HepG2 (cell line): ENCODE measurements at regions not wholly inside any gene's neighbourhood (a gene's known extent, or its start where the extent isn't known, plus 50 kb on each side); places are given as distances from the start of the nearest gene placed in this dataset.

ENCODE experiments used
- HNF4A ChIP-seq: sonication (generic); formaldehyde crosslinking; IDR thresholded peaks from 2 replicates; pipeline ENCODE4 v1.4.0; 2020; ENCODE audit warnings: missing genetic modification reagents
- SETDB1 ChIP-seq: sonication (generic); formaldehyde crosslinking; IDR thresholded peaks from 2 replicates; pipeline ENCODE4 v1.5.1; 2020; ENCODE audit warnings: missing genetic modification reagents, mild to moderate bottlenecking, borderline replicate concordance
- TEAD3 ChIP-seq: optimal IDR thresholded peaks from 2 replicates; pipeline ENCODE3; 2016; ENCODE audit warnings: borderline replicate concordance
- WIZ ChIP-seq: sonication (generic); formaldehyde crosslinking; IDR thresholded peaks from 2 replicates; pipeline ENCODE4 v1.5.1; 2020; ENCODE audit warnings: mild to moderate bottlenecking, missing genetic modification reagents
- ZC3H4 ChIP-seq: sonication (generic); formaldehyde crosslinking; IDR thresholded peaks from 2 replicates; pipeline ENCODE4 v1.4.0; 2020; ENCODE audit warnings: missing genetic modification reagents, borderline replicate concordance
- ZMAT3 ChIP-seq: sonication (generic); formaldehyde crosslinking; conservative IDR thresholded peaks from 2 replicates; pipeline ENCODE4 v1.7.0; 2021; ENCODE audit warnings: missing genetic modification reagents
- ZNF605 ChIP-seq: sonication (generic); formaldehyde crosslinking; IDR thresholded peaks from 2 replicates; pipeline ENCODE4 v1.8.0; 2022; ENCODE audit warnings: mild to moderate bottlenecking, missing genetic modification reagents
- TF ChIP-seq, protein P1 (sequence below): IDR thresholded peaks from 2 replicates; pipeline ENCODE4 v1.6.1; 2016; ENCODE audit warnings: low read depth, missing genetic modification reagents, missing compliant biosample characterization
- TF ChIP-seq, protein P2 (sequence below): sonication (generic); formaldehyde crosslinking; IDR thresholded peaks from 2 replicates; pipeline ENCODE4 v1.4.0; 2020; ENCODE audit warnings: low read depth, missing genetic modification reagents
- TF ChIP-seq, protein P3 (sequence below): sonication (generic); formaldehyde crosslinking; IDR thresholded peaks from 2 replicates; pipeline ENCODE4 v1.9.0; 2022; ENCODE audit warnings: low read depth, missing genetic modification reagents
- TF ChIP-seq, protein P4 (sequence below): sonication (generic); formaldehyde crosslinking; IDR thresholded peaks from 2 replicates; pipeline ENCODE4 v1.4.0; 2020; ENCODE audit warnings: missing genetic modification reagents
- TF ChIP-seq, protein P5 (sequence below): sonication (generic); formaldehyde crosslinking; IDR thresholded peaks from 2 replicates; pipeline ENCODE4 v1.5.1; 2020; ENCODE audit warnings: mild to moderate bottlenecking, missing genetic modification reagents, moderate library complexity

DNA sequence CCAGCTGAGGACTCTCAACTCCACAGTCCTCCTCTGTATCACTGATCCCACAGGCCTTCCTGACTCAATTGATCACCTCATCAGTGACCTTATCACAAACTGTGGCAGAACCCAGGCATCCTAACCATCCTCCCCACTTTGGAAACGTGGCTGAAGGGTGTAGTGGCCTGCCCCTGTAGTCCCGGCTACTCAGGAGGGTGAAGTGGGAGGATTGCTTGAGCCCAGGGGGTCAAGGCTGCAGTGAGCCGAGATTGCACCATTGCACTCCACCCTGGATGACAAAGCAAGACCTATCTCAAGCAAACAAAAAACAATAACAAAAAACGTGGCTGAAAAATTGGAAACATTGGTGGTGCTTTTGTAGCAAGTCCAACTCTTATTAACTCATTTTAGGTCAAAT lies 203.4 kb upstream of the ZNF217 start (continued):
- TF ChIP-seq, protein P1, sequence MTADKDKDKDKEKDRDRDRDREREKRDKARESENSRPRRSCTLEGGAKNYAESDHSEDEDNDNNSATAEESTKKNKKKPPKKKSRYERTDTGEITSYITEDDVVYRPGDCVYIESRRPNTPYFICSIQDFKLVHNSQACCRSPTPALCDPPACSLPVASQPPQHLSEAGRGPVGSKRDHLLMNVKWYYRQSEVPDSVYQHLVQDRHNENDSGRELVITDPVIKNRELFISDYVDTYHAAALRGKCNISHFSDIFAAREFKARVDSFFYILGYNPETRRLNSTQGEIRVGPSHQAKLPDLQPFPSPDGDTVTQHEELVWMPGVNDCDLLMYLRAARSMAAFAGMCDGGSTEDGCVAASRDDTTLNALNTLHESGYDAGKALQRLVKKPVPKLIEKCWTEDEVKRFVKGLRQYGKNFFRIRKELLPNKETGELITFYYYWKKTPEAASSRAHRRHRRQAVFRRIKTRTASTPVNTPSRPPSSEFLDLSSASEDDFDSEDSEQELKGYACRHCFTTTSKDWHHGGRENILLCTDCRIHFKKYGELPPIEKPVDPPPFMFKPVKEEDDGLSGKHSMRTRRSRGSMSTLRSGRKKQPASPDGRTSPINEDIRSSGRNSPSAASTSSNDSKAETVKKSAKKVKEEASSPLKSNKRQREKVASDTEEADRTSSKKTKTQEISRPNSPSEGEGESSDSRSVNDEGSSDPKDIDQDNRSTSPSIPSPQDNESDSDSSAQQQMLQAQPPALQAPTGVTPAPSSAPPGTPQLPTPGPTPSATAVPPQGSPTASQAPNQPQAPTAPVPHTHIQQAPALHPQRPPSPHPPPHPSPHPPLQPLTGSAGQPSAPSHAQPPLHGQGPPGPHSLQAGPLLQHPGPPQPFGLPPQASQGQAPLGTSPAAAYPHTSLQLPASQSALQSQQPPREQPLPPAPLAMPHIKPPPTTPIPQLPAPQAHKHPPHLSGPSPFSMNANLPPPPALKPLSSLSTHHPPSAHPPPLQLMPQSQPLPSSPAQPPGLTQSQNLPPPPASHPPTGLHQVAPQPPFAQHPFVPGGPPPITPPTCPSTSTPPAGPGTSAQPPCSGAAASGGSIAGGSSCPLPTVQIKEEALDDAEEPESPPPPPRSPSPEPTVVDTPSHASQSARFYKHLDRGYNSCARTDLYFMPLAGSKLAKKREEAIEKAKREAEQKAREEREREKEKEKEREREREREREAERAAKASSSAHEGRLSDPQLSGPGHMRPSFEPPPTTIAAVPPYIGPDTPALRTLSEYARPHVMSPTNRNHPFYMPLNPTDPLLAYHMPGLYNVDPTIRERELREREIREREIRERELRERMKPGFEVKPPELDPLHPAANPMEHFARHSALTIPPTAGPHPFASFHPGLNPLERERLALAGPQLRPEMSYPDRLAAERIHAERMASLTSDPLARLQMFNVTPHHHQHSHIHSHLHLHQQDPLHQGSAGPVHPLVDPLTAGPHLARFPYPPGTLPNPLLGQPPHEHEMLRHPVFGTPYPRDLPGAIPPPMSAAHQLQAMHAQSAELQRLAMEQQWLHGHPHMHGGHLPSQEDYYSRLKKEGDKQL (CRISPR knock-in tag) = no peak
- TF ChIP-seq, protein P2, sequence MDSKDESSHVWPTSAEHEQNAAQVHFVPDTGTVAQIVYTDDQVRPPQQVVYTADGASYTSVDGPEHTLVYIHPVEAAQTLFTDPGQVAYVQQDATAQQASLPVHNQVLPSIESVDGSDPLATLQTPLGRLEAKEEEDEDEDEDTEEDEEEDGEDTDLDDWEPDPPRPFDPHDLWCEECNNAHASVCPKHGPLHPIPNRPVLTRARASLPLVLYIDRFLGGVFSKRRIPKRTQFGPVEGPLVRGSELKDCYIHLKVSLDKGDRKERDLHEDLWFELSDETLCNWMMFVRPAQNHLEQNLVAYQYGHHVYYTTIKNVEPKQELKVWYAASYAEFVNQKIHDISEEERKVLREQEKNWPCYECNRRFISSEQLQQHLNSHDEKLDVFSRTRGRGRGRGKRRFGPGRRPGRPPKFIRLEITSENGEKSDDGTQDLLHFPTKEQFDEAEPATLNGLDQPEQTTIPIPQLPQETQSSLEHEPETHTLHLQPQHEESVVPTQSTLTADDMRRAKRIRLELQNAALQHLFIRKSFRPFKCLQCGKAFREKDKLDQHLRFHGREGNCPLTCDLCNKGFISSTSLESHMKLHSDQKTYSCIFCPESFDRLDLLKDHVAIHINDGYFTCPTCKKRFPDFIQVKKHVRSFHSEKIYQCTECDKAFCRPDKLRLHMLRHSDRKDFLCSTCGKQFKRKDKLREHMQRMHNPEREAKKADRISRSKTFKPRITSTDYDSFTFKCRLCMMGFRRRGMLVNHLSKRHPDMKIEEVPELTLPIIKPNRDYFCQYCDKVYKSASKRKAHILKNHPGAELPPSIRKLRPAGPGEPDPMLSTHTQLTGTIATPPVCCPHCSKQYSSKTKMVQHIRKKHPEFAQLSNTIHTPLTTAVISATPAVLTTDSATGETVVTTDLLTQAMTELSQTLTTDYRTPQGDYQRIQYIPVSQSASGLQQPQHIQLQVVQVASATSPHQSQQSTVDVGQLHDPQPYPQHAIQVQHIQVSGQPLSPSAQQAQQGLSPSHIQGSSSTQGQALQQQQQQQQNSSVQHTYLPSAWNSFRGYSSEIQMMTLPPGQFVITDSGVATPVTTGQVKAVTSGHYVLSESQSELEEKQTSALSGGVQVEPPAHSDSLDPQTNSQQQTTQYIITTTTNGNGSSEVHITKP (CRISPR knock-in tag) = 0 out of 2 replicates have a peak, but pooled peaks have one; percentile 18
- TF ChIP-seq WIZ (CRISPR knock-in tag) = no peak
- TF ChIP-seq, protein P3, sequence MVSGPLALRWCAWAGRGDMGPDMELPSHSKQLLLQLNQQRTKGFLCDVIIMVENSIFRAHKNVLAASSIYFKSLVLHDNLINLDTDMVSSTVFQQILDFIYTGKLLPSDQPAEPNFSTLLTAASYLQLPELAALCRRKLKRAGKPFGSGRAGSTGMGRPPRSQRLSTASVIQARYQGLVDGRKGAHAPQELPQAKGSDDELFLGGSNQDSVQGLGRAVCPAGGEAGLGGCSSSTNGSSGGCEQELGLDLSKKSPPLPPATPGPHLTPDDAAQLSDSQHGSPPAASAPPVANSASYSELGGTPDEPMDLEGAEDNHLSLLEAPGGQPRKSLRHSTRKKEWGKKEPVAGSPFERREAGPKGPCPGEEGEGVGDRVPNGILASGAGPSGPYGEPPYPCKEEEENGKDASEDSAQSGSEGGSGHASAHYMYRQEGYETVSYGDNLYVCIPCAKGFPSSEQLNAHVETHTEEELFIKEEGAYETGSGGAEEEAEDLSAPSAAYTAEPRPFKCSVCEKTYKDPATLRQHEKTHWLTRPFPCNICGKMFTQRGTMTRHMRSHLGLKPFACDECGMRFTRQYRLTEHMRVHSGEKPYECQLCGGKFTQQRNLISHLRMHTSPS = no peak
- TF ChIP-seq HNF4A (CRISPR knock-in tag) = peak; percentile 51
- TF ChIP-seq, protein P4, sequence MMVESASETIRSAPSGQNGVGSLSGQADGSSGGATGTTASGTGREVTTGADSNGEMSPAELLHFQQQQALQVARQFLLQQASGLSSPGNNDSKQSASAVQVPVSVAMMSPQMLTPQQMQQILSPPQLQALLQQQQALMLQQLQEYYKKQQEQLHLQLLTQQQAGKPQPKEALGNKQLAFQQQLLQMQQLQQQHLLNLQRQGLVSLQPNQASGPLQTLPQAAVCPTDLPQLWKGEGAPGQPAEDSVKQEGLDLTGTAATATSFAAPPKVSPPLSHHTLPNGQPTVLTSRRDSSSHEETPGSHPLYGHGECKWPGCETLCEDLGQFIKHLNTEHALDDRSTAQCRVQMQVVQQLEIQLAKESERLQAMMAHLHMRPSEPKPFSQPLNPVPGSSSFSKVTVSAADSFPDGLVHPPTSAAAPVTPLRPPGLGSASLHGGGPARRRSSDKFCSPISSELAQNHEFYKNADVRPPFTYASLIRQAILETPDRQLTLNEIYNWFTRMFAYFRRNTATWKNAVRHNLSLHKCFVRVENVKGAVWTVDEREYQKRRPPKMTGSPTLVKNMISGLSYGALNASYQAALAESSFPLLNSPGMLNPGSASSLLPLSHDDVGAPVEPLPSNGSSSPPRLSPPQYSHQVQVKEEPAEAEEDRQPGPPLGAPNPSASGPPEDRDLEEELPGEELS (CRISPR knock-in tag) = 0 out of 2 replicates have a peak, but pooled peaks have one; percentile 7
- TF ChIP-seq, protein P5, sequence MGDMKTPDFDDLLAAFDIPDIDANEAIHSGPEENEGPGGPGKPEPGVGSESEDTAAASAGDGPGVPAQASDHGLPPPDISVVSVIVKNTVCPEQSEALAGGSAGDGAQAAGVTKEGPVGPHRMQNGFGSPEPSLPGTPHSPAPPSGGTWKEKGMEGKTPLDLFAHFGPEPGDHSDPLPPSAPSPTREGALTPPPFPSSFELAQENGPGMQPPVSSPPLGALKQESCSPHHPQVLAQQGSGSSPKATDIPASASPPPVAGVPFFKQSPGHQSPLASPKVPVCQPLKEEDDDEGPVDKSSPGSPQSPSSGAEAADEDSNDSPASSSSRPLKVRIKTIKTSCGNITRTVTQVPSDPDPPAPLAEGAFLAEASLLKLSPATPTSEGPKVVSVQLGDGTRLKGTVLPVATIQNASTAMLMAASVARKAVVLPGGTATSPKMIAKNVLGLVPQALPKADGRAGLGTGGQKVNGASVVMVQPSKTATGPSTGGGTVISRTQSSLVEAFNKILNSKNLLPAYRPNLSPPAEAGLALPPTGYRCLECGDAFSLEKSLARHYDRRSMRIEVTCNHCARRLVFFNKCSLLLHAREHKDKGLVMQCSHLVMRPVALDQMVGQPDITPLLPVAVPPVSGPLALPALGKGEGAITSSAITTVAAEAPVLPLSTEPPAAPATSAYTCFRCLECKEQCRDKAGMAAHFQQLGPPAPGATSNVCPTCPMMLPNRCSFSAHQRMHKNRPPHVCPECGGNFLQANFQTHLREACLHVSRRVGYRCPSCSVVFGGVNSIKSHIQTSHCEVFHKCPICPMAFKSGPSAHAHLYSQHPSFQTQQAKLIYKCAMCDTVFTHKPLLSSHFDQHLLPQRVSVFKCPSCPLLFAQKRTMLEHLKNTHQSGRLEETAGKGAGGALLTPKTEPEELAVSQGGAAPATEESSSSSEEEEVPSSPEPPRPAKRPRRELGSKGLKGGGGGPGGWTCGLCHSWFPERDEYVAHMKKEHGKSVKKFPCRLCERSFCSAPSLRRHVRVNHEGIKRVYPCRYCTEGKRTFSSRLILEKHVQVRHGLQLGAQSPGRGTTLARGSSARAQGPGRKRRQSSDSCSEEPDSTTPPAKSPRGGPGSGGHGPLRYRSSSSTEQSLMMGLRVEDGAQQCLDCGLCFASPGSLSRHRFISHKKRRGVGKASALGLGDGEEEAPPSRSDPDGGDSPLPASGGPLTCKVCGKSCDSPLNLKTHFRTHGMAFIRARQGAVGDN (CRISPR knock-in tag) = no peak; the same call in none of the 2 replicates
- no peak for TF ChIP-seq ZNF605 (CRISPR knock-in tag)
- peak; percentile 5 for TF ChIP-seq TEAD3
- TF ChIP-seq ZMAT3 (CRISPR knock-in tag) = no peak
- no peak for TF ChIP-seq SETDB1 (CRISPR knock-in tag)
- no peak for TF ChIP-seq ZC3H4 (CRISPR knock-in tag)
